PFSK-1 (cell line): ENCODE measurements at regions not wholly inside any gene's neighbourhood (a gene's known extent, or its start where the extent isn't known, plus 50 kb on each side); places are given as distances from the start of the nearest gene placed in this dataset.

ENCODE experiments used
- FOXP2 ChIP-seq: optimal IDR thresholded peaks from 2 replicates; pipeline ENCODE3; 2011; ENCODE audit warnings: borderline replicate concordance, control low read depth, inconsistent platforms; ENCODE audit not compliant: insufficient read depth; ENCODE audit errors: extremely low read length, extremely low read depth
- POLR2AphosphoS5 ChIP-seq: IDR thresholded peaks from 2 replicates; pipeline ENCODE4 v1.6.1; 2012; ENCODE audit warnings: low read depth, mild to moderate bottlenecking, control low read depth, low read length, moderate library complexity
- SIN3A ChIP-seq: IDR thresholded peaks from 2 replicates; pipeline ENCODE4 v1.6.1; 2012; ENCODE audit warnings: mild to moderate bottlenecking, low read length, moderate library complexity, borderline replicate concordance; ENCODE audit not compliant: insufficient read depth
- TAF1 ChIP-seq: IDR thresholded peaks from 2 replicates; pipeline ENCODE4 v1.6.1; 2012; ENCODE audit warnings: low read length, control low read depth, borderline replicate concordance; ENCODE audit not compliant: insufficient read depth
- TF ChIP-seq, protein P1 (sequence below), 2 experiments: IDR thresholded peaks; 2 replicates each; pipeline versions ENCODE4 v1.6.1 to v1.8.0; 2011 to 2012; ENCODE audit warnings: low read depth in 2 of 2, low read length in 2 of 2, control low read depth in 1 of 2, inconsistent platforms in 1 of 2, mild to moderate bottlenecking in 1 of 2, moderate library complexity in 1 of 2; ENCODE audit not compliant: insufficient read depth in 1 of 2

DNA sequence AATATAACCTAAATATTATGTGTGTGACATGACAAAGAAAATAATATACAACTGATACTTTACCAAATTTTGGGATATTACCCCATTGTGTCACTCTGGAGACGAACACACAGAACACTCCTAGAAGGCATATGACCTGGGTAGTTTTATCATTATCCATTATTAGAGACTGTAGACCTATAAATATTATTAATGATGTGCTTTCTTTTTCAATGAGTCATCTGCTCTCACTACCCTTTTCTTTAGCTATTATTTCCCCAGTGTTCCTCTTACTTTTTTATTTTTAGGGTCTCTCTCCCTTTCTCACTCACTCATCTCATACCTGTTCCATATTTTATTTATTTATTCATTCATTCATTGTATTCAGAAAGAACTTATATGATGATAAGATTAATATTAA lies 143.3 kb upstream of the ITGA4 start:
- TF ChIP-seq, protein P1, sequence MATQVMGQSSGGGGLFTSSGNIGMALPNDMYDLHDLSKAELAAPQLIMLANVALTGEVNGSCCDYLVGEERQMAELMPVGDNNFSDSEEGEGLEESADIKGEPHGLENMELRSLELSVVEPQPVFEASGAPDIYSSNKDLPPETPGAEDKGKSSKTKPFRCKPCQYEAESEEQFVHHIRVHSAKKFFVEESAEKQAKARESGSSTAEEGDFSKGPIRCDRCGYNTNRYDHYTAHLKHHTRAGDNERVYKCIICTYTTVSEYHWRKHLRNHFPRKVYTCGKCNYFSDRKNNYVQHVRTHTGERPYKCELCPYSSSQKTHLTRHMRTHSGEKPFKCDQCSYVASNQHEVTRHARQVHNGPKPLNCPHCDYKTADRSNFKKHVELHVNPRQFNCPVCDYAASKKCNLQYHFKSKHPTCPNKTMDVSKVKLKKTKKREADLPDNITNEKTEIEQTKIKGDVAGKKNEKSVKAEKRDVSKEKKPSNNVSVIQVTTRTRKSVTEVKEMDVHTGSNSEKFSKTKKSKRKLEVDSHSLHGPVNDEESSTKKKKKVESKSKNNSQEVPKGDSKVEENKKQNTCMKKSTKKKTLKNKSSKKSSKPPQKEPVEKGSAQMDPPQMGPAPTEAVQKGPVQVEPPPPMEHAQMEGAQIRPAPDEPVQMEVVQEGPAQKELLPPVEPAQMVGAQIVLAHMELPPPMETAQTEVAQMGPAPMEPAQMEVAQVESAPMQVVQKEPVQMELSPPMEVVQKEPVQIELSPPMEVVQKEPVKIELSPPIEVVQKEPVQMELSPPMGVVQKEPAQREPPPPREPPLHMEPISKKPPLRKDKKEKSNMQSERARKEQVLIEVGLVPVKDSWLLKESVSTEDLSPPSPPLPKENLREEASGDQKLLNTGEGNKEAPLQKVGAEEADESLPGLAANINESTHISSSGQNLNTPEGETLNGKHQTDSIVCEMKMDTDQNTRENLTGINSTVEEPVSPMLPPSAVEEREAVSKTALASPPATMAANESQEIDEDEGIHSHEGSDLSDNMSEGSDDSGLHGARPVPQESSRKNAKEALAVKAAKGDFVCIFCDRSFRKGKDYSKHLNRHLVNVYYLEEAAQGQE (IDR thresholded peaks at IDR 0.05; ENCODE audit: insufficient read depth in 1 of 2, low read depth in 2 of 2, low read length in 2 of 2) = no peak
- TF ChIP-seq POLR2AphosphoS5 (no peak), FOXP2 (no peak), TAF1 (no peak), SIN3A (no peak)

DNA sequence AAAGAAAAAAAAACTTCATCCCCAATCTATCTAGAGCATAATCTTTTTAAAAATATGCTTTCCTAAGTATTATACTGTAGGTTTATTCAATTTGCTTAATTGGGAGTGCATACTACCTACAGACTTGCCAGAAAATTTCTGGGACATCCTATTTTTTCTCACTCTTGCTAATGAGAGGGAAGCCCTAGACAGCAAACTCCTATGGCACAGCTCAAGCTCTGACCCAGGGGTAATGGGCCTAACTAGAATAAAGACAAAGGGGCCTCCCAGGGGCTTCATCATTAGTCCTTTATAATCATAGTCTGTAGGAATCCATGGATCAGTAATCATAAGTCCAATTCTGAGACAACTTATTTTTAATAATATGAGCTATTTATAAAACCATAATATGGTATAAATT lies 142.6 kb upstream of the ITGA4 start:
- TF ChIP-seq, protein P1 (IDR thresholded peaks at IDR 0.05; ENCODE audit: insufficient read depth in 1 of 2, low read depth in 2 of 2, low read length in 2 of 2) = no peak
- TF ChIP-seq POLR2AphosphoS5 = no peak
- TF ChIP-seq SIN3A = no peak
- TF ChIP-seq FOXP2 = no peak
- TF ChIP-seq TAF1 = no peak

DNA sequence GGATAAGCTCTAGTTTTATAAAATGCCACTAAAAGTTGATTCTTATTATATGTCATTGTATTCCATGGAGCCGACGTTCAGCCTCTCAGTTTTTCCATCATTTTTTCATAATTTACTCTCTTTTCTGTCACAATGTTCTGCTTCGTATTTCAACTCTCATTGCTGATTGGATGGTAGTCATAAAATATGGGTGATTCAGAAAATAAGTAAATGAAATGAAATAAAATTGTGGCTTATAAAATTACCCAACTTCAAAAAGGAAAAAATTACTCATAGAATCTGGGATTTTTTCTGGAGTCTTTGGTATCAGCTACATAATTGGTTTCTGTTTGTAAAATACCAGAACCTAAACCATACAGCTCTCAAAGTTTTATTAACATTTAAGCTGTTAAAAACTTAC lies 139.7 kb upstream of the ITGA4 start:
- TF ChIP-seq FOXP2 (no peak), POLR2AphosphoS5 (no peak), TAF1 (no peak), SIN3A (no peak)
- TF ChIP-seq, protein P1 (IDR thresholded peaks at IDR 0.05; ENCODE audit: insufficient read depth in 1 of 2, low read depth in 2 of 2, low read length in 2 of 2) = no peak

DNA sequence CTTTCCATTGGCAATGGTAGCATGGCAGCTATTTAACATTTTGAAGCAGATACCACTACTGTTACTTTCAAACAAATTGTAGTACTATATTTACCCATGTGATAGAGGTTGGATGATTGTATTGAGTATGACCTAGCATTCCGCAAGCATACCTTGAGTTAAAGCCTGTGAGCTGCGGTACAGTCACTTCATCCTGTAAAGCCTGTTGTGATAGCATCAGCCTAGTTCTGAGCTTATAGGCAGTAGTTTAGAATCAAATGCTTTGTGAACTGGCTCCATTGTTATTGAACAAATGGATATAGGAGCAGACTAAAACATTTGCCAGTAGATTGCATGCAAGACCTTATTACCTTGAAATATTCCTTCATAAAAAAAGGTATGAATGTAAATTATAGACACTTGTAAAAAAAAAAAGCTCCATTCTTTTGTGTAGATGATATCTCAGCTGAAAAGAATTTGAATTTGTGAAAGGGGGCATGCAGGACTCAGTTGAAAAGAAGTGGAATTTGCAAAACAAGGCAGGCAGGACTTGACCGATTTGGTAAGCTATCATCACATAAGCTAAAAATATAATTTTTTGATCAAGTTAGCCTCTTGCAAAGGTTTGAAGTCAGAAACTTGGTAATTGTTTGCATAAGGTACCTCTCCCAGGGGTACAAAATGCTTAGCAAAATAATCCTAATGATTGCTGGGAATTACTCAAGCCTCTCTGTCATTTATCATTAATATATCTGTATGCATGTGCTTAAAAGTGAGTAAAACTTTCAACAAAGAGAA lies 138.5 kb upstream of the ITGA4 start:
- TF ChIP-seq POLR2AphosphoS5 (no peak), TAF1 (no peak), FOXP2 (no peak)

DNA sequence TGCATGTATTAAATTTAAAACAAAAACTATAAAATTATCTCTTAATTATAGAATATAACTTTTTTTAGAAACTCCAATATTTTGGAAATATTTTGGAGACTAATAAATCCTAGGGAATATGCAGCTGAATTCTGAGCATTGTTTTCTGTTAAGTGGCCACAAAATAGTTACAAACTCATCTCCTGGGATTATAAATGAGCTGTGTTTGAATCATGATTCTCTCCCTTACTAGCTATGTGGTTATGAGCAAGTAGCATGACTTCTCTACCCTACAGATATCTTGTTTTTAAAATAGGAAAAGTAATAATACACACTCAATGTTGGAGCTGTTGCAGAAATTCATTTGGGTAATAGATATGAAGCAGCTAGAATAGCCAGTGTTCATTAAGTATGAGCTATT lies 137.9 kb upstream of the ITGA4 start:
- TF ChIP-seq, protein P1 (IDR thresholded peaks at IDR 0.05; ENCODE audit: insufficient read depth in 1 of 2, low read depth in 2 of 2, low read length in 2 of 2) = no peak
- no peak for TF ChIP-seq SIN3A
- no peak for TF ChIP-seq TAF1
- TF ChIP-seq POLR2AphosphoS5 = no peak
- no peak for TF ChIP-seq FOXP2
